HG03045 (cell line): ENCODE measurements at regions not wholly inside any gene's neighbourhood (a gene's known extent, or its start where the extent isn't known, plus 50 kb on each side); places are given as distances from the start of the nearest gene placed in this dataset.

Experiments
- ATAC-seq: cut with Tn5 transposase; IDR thresholded peaks from one replicate; pipeline ENCODE4 v1.9.1; 2021; ENCODE audit warnings: mild to moderate bottlenecking, moderate library complexity; ENCODE audit not compliant: unreplicated experiment

- ATAC-seq: no peak
Measured at GRCh38 chr6:137434640-137435039, 59.6 kb downstream of the OLIG3 start.

DNA sequence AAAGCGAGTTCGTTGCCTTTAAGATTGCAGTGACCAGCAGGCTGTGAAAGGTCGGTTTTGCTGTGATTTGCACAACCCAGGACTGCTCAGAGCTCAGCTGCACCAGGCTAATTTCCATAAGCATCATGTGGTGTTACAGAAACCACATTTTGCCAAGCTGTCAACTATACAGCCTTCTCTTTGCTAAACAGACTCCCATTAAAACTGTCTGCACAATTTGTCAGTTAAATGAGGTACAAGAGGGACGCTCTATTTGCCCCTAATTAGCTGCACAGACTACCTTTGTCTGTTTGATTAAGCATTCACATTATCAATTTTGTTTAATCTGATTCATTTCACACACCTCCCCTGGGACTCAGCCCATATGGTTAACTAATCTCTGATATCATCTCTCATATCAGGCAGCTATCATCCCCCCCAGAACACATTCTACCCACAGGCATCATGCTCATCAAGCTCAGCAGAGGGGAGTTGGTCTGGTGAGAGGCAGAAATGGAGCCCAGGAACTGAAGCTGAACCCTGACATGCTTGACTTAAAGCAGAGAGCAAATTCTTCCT, 62.1 kb downstream of the OLIG3 start:
- no peak for ATAC-seq

DNA sequence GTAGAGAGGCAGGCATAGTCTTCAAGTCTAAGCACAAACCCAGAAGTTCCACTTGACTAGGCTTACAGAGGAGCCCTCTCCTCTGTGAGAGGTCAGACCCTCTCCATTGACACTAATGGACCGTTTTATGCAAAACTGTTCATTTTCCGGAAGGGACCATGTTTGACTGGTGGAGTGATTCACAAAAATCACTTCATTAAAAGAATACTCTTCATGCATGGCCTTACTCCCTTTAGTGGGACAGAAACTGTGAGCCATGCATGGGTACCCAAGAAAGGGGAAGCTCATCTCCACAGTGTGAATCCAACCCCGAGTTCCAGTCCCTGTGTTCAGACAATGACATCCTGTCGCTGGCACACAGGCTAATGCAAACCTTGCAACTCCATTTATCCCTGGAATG, 63.2 kb downstream of the OLIG3 start:
- ATAC-seq: no peak

DNA sequence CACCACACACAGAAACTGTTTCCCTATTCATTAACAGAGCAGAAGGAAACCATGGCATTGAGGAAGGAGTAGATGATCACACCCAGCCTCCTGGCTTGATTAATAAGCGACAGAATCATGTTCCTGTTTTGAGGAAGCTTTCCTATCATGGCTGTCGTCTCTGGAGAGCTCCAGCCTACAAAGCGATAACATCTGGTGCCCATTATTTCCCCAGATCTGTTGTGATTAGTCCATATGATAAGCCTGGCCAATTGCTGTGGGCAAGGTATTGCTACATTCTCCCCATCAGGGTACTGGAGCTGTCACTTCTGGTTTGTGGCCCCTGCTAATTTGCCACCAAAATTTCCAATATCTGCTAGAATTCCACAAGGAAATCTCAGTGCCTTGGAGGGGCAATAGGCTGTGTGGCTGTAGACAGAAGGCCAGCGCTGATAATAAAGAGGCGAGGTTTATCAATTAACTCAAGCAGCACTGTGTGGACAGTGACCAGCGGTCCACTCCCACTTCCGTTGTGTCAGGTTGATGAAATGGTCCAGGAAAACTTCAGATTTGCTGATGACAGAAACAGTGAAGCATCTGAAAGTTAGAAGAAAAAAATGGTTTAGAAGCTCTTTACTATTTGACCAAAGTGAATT, 66.4 kb downstream of the OLIG3 start:
- no peak for ATAC-seq

- no peak for ATAC-seq
Measured at GRCh38 chr6:137426007-137426689, 68.0 kb downstream of the OLIG3 start.

DNA sequence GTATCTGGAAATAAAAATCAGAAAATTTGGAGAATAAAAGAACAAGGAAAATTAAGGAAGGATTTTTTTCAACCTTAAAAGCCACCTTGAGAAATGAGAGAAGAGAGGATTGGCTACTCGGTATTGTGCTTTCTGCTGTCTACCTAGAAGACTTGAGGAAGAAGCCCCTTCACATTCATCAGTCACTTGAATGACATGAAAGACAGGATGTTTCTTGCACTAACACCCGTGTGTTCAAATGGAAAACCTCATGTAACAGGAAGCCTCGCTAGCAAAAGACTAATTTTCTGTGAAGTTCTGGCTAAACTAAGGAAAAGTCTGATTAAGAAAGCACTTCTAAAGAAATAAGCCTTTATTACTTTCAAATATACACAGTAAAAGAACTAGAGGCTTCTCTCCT, 69.9 kb downstream of the OLIG3 start:
- ATAC-seq: no peak

GRCh38 chr6:137423451-137424168, 70.6 kb downstream of the OLIG3 start:
- ATAC-seq: no peak

GRCh38 chr6:137417396-137417795, 76.8 kb downstream of the OLIG3 start:
- no peak for ATAC-seq

- ATAC-seq: no peak
Measured at GRCh38 chr6:137416376-137417109, 77.7 kb downstream of the OLIG3 start.

GRCh38 chr6:137415834-137416190, 78.4 kb downstream of the OLIG3 start:
- ATAC-seq: no peak

GRCh38 chr6:137415127-137415833, 78.9 kb downstream of the OLIG3 start:
- peak; percentile 89 for ATAC-seq

DNA sequence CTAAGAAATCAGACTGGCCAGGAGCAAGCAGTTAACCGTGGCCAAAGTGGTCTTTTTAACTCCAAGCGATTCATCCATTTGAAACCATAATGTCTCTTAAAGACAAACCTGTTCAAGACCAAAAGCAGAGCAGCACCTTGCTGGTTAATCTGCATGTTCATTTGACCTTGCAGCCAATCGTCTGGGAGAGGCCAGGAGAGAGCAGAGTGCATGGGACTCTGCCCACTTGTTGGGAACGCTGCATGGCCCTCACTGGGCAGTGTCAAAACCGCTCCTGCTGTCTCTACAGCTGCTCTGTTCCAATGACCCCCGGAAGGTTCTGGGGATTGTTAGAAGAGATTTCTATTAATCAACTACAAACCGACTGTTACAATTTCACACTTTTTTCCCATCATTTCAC, 79.6 kb downstream of the OLIG3 start:
- no peak for ATAC-seq

- no peak for ATAC-seq
Measured at GRCh38 chr6:137413482-137413881, 80.7 kb downstream of the OLIG3 start.

DNA sequence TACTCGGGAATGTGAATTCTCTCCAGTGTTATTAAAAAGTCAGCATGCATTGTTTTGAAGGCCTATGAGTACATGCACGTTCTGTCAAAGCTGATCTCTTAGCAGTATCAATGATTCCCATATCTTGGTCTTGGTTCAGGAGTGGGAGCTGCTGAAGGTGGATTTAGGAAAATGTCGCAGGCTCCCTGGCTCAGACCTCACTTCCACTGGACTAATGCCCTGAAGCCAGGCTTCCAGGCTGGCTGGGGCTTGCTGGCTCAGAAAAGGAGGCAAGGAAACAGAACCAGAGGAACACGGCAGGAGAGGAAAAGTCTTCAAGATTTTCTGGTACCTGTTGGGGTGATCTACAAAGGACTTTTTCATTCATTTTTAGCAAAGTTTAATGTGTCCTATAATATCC, 81.6 kb downstream of the OLIG3 start:
- no peak for ATAC-seq

DNA sequence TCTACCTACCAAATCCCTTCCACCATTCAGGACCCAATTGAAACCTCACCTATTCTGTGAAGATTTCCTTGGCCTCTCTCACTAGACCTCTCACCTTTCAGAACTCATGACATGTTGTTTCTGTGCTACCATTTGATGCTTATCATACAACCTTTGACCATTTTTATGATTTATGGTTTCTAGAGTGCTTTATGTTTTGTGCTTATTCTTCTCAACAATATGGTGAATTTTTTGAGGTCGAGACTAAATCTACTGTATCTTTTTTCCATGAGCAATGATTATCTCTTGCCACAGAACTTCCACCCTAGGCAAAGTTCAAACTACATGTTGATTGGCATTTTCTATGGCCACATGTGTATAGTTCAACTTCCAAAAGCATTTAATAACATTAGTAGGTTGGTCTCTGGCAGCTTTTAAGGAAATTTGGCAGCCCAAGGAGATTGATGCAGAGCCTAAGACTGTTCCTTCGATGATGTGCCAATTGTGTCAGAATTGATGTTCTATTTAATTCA, 84.9 kb downstream of the OLIG3 start:
- no peak for ATAC-seq

DNA sequence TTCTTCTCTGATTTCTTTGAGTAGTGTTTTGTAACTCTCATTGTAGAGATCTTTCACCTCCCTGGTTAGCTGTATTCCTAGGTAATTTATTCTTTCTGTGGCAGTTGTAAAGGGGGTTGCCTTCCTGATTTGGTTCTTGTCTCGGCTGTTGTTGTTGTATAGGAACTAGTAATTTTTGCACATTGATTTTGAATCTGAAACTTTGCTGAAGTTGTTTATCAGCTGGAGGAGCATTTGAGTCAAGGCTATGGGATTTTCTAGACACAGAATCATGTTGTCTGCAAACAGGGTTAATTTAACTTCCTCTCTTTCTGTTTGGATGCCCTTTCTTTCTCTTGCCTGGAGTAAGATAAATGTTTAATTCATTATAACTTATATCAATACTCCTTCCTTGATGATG, 86.4 kb downstream of the OLIG3 start:
- no peak for ATAC-seq

DNA sequence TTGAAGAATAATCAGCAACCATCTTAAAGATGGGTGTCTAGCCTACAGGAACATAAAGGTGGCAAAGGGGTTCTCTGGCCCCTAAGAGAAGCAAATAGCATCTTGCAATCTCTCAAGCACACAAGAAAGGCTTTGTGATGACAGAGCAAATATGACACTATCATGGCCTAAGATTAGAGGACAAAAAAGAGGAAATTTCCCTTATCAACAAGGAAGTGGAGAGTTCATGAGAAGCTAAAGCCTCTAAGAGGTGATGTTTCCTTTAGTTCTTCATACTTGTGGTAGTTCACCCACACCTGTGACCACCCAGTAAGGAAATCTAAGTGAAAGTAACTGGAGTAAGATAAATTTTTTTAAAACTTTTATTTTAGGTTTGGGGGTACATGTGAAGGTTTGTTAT, 88.4 kb downstream of the OLIG3 start:
- ATAC-seq: no peak

DNA sequence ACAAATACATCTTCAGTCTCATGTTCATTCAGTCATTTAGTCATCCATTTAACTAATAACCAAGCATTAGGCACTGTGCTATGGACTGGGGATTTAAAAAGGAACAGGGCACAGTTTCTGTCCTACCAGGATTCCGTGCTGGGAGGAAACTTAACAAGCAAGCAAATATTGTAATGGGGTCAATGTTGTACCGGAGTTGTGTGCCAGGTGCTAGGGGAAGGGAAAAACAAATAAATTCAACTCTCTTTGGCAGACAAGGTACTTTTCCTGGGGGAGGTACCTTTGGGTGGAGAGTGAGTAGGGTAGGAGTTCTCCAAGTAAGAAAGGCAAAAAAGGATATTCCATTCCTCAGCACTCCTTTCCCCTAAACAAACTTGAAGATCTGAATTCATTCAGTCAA, 90.3 kb downstream of the OLIG3 start:
- ATAC-seq: no peak

- no peak for ATAC-seq
Measured at GRCh38 chr6:137403443-137403842, 90.8 kb downstream of the OLIG3 start.

DNA sequence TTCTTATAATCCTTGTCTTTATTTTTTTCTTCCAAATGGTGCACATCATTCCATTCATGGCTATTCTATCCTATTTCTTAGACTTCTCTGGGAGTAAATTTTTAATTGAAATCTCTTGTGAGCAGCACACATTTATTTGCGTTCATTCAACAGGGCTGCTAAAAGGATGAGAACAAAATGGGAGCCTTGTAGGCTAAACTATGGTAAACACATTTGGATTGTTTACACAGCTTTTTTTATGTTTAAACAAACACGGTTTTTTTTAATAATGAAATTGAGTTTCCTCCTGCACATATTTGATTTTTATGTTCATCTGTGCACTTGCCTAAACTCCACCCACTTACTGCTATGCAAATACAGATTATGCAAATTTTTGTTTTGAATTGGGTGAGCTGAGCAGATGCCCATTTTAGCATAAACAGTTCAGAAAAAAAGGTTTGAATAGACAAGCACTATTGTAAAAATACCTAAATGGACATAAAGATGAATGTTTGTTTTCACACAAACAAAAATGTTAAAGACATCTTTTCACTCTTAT, 92.0 kb downstream of the OLIG3 start:
- ATAC-seq: no peak
